CD14-positive monocyte (primary cell): ENCODE measurements at regions not wholly inside any gene's neighbourhood (a gene's known extent, or its start where the extent isn't known, plus 50 kb on each side); places are given as distances from the start of the nearest gene placed in this dataset.

Experiments used
- DNase-seq, 3 donors: peaks; one replicate each; pipeline ENCODE4 v3.0.0-alpha.2; 2011 to 2022
- H2AFZ ChIP-seq: 2 replicates; pipeline ENCODE4 v1.6.0; 2012; ENCODE audit warnings: mild to moderate bottlenecking, low read depth, low read length, inconsistent platforms; ENCODE audit not compliant: insufficient read depth, poor library complexity, severe bottlenecking
- H3K27ac ChIP-seq, 2 donors: 1 replicate in 1 of 2; 2 replicates in 1 of 2; pipeline ENCODE4 v1.5.1; 2012 to 2013; ENCODE audit warnings: low read length in 2 of 2, control low read depth in 1 of 2, inconsistent platforms in 1 of 2, low read depth in 1 of 2, mild to moderate bottlenecking in 1 of 2
- H3K27me3 ChIP-seq, 2 donors: one replicate each; pipeline versions ENCODE4 v1.6.0 to v1.6.1; 2011 to 2013; ENCODE audit warnings: low read length in 2 of 2; ENCODE audit not compliant: control insufficient read depth in 2 of 2, insufficient read depth in 2 of 2
- H3K36me3 ChIP-seq, 2 donors: replicated peaks in 1 of 2; 1 replicate in 1 of 2; 2 replicates in 1 of 2; pipeline versions ENCODE4 v1.5.1 to v1.6.1; 2012 to 2013; ENCODE audit warnings: low read length in 2 of 2, control low read depth in 1 of 2, inconsistent platforms in 1 of 2, mild to moderate bottlenecking in 1 of 2; ENCODE audit not compliant: insufficient read depth in 2 of 2, control insufficient read depth in 1 of 2
- H3K4me1 ChIP-seq, 2 donors: 1 replicate in 1 of 2; 2 replicates in 1 of 2; pipeline versions ENCODE4 v1.5.1 to v1.6.1; 2012 to 2013; ENCODE audit warnings: low read length in 2 of 2, control low read depth in 1 of 2, inconsistent platforms in 1 of 2, mild to moderate bottlenecking in 1 of 2, moderate library complexity in 1 of 2; ENCODE audit not compliant: insufficient read depth in 2 of 2, control insufficient read depth in 1 of 2
- H3K4me2 ChIP-seq: replicated peaks from 2 replicates; pipeline ENCODE3; 2012; ENCODE audit warnings: low read length, moderate library complexity, mild to moderate bottlenecking; ENCODE audit not compliant: poor library complexity, severe bottlenecking; ENCODE audit errors: extremely low read depth
- H3K4me3 ChIP-seq, 3 experiments: fragments of 200-600 bp in 1 of 3; sonication (generic) in 1 of 3; replicated peaks in 1 of 3; 1 replicate in 2 of 3; 2 replicates in 1 of 3; pipeline ENCODE4 v1.5.1; 2011 to 2013; ENCODE audit warnings: low read length in 3 of 3, mild to moderate bottlenecking in 3 of 3, control low read depth in 2 of 3, low read depth in 2 of 3, inconsistent platforms in 1 of 3, moderate library complexity in 1 of 3
- H3K79me2 ChIP-seq: 2 replicates; pipeline ENCODE4 v1.6.0; 2012; ENCODE audit warnings: mild to moderate bottlenecking, control low read depth, inconsistent platforms, low read length, moderate library complexity; ENCODE audit not compliant: insufficient read depth
- H3K9ac ChIP-seq: 2 replicates; pipeline ENCODE4 v1.6.0; 2017; ENCODE audit warnings: low read length, mild to moderate bottlenecking; ENCODE audit not compliant: insufficient read depth, poor library complexity, severe bottlenecking
- H3K9me3 ChIP-seq, 2 donors: replicated peaks in 1 of 2; 1 replicate in 1 of 2; 2 replicates in 1 of 2; pipeline versions ENCODE4 v1.5.1 to v1.6.1; 2012 to 2013; ENCODE audit warnings: low read length in 2 of 2, control low read depth in 1 of 2; ENCODE audit not compliant: control insufficient read depth in 1 of 2, insufficient read depth in 1 of 2
- H4K20me1 ChIP-seq: 2 replicates; pipeline ENCODE4 v1.6.0; 2012; ENCODE audit warnings: mild to moderate bottlenecking, low read length, control low read depth, moderate library complexity; ENCODE audit not compliant: insufficient read depth
- H3K27ac Mint-ChIP-seq, 7 donors: one replicate each; pipeline ENCODE4 v1.8.0; 2020; ENCODE audit warnings: mild to moderate bottlenecking in 7 of 7, mixed read lengths in 7 of 7, moderate library complexity in 6 of 7, inconsistent platforms in 2 of 7
- H3K27me3 Mint-ChIP-seq, 3 donors: one replicate each; pipeline ENCODE4 v1.8.0; 2021 to 2022; ENCODE audit warnings: low read depth in 3 of 3, mild to moderate bottlenecking in 3 of 3, mixed read lengths in 3 of 3, moderate library complexity in 3 of 3, inconsistent platforms in 1 of 3
- H3K36me3 Mint-ChIP-seq, 2 donors: one replicate each; pipeline ENCODE4 v1.8.0; 2020; ENCODE audit warnings: mixed read lengths in 2 of 2, inconsistent platforms in 1 of 2, mild to moderate bottlenecking in 1 of 2
- H3K4me1 Mint-ChIP-seq: one replicate; pipeline ENCODE4 v1.8.0; 2020; ENCODE audit warnings: mild to moderate bottlenecking, mixed read lengths
- H3K4me3 Mint-ChIP-seq, 2 donors: one replicate each; pipeline ENCODE4 v1.8.0; 2020; ENCODE audit warnings: mild to moderate bottlenecking in 2 of 2, mixed read lengths in 2 of 2, moderate library complexity in 1 of 2
- H3K9me3 Mint-ChIP-seq, 7 donors: one replicate each; pipeline ENCODE4 v1.8.0; 2020 to 2022; ENCODE audit warnings: mixed read lengths in 7 of 7, mild to moderate bottlenecking in 6 of 7, moderate library complexity in 6 of 7, inconsistent platforms in 2 of 7
- WGBS: methylation state at CpG from one replicate; pipeline ENCODE4 v1.1.5; 2013; ENCODE audit warnings: missing lambda C conversion rate; ENCODE audit not compliant: insufficient coverage; 5-methylcytosine and 5-hydroxymethylcytosine counted together
- intact Hi-C, 2 donors: fragments of 100-400 bp; cut with micrococcal nuclease; formaldehyde crosslinking; loops; one replicate each; pipeline versions ENCODE4 v1.15.0 to v1.15.1; 2023
- TF ChIP-seq, protein P1 (sequence below): fragments of 200-600 bp; IDR thresholded peaks from one replicate; pipeline ENCODE4 v1.8.0; 2022; ENCODE audit warnings: antibody characterized with exemption, mild to moderate bottlenecking

DNA sequence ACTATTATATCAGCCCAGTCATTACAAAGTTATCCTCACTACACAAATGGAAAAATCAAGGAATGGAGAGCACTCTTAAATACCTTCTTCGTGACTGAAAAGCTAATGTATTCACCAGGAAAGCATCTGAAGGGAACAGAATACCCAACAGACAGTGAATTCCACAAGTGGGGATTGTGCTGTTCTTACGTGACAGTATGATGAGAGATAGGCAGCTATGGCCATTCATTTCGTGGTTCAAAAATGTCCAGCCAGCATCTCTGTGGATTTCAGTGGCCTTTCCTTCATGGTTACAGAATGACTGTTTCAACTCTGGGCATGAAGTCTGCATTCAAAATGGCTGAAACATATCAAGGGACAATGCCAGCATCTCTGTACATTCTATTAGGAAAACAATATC, 323.8 kb downstream of the PRELID2 start:
- intact Hi-C loops: no loop called here
- WGBS: 91% methylated on average over 3 of the region's 3 CpGs
- Histone ChIP-seq H2AFZ (no peak overlapping the region), H3K9ac (no peak overlapping the region), H3K27ac (no peak overlapping the region), H3K4me1 (no peaks in the 10 kb centered on the region), H3K36me3 (no peaks in the 10 kb centered on the region), H3K9me3 (peaks cover 0 to 15% of the 10 kb centered on the region in 2 donors), H3K27me3 (no peaks in the 10 kb centered on the region), H4K20me1 (no peaks in the 10 kb centered on the region), H3K79me2 (no peaks in the 10 kb centered on the region), H3K4me3 (no peak overlapping the region), H3K4me2 (no peak overlapping the region)
- TF ChIP-seq, protein P1, sequence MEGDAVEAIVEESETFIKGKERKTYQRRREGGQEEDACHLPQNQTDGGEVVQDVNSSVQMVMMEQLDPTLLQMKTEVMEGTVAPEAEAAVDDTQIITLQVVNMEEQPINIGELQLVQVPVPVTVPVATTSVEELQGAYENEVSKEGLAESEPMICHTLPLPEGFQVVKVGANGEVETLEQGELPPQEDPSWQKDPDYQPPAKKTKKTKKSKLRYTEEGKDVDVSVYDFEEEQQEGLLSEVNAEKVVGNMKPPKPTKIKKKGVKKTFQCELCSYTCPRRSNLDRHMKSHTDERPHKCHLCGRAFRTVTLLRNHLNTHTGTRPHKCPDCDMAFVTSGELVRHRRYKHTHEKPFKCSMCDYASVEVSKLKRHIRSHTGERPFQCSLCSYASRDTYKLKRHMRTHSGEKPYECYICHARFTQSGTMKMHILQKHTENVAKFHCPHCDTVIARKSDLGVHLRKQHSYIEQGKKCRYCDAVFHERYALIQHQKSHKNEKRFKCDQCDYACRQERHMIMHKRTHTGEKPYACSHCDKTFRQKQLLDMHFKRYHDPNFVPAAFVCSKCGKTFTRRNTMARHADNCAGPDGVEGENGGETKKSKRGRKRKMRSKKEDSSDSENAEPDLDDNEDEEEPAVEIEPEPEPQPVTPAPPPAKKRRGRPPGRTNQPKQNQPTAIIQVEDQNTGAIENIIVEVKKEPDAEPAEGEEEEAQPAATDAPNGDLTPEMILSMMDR: no peak
- no peaks in the 10 kb centered on the region for H3K36me3 Mint-ChIP-seq
- no peak for DNase-seq
- no peak overlapping the region for H3K27ac Mint-ChIP-seq
- no peak overlapping the region for H3K4me3 Mint-ChIP-seq
- peaks cover 8 to 26% (median 14%) of the 10 kb centered on the region in 7 donors for H3K9me3 Mint-ChIP-seq
- no peaks in the 10 kb centered on the region for H3K4me1 Mint-ChIP-seq
- H3K27me3 Mint-ChIP-seq: peaks cover 0 to 1% (median 0%) of the 10 kb centered on the region in 3 donors

DNA sequence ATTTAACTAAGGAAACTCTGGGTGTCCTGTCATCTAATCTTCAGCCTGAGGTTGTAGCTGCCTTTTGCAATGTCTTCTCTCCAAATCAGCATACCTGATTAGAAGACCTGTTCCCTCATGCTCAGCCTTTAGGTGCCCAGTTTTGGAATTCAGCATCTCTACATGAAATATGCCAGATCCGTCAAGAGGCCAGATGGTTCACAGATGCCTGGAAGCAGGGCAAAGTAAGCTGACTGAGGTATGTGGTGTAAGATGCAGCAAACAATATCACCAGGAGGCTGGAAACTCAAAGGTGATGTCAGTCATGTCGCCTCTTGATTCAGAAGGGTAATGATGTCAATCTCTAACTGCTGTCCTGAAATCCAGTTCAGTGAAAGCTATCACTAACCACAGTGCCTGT, 324.4 kb downstream of the PRELID2 start:
- intact Hi-C loops: no loop called here
- no peak overlapping the region for H3K4me2 ChIP-seq
- Mint-ChIP-seq H3K4me3 (no peak overlapping the region), H3K4me1 (no peaks in the 10 kb centered on the region), H3K27me3 (peaks cover 0 to 1% (median 0%) of the 10 kb centered on the region in 3 donors), H3K9me3 (peaks cover 8 to 23% (median 14%) of the 10 kb centered on the region in 7 donors), H3K27ac (no peak overlapping the region), H3K36me3 (no peaks in the 10 kb centered on the region)
- peaks cover 0 to 15% of the 10 kb centered on the region in 2 donors for H3K9me3 ChIP-seq
- DNase-seq: no peak
- no peak overlapping the region for H3K9ac ChIP-seq
- H3K36me3 ChIP-seq: no peaks in the 10 kb centered on the region
- 100% methylated on average over 1 of the region's 2 CpGs for WGBS
- H3K4me1 ChIP-seq: no peaks in the 10 kb centered on the region
- H3K79me2 ChIP-seq: no peaks in the 10 kb centered on the region
- H4K20me1 ChIP-seq: no peaks in the 10 kb centered on the region
- H3K27me3 ChIP-seq: no peaks in the 10 kb centered on the region
- TF ChIP-seq, protein P1: no peak
- H3K27ac ChIP-seq: no peak overlapping the region
- no peak overlapping the region for H2AFZ ChIP-seq
- no peak overlapping the region for H3K4me3 ChIP-seq
